DND-41 (cell line): ENCODE measurements at regions not wholly inside any gene's neighbourhood (a gene's known extent, or its start where the extent isn't known, plus 50 kb on each side); places are given as distances from the start of the nearest gene placed in this dataset.

Experiments
- ATAC-seq: fragments of 200-7000 bp; cut with Tn5 transposase; 3 replicates; pipeline ENCODE4 v1.9.1; 2021; ENCODE audit warnings: low read depth; ENCODE audit not compliant: insufficient read depth
- DNase-seq: peaks from one replicate; pipeline ENCODE4 v3.0.0-alpha.2; 2020
- H2AFZ ChIP-seq: 2 replicates; pipeline ENCODE4 v1.6.0; 2012; ENCODE audit warnings: low read depth, low read length
- H3K27ac ChIP-seq: 2 replicates; pipeline ENCODE4 v1.5.1; 2012; ENCODE audit warnings: low read length, inconsistent platforms
- H3K27me3 ChIP-seq: fragments of 200-600 bp; sonication (generic); 2 replicates; pipeline ENCODE4 v1.6.0; 2012; ENCODE audit warnings: low read length, mild to moderate bottlenecking, inconsistent platforms; ENCODE audit not compliant: insufficient read depth, poor library complexity
- H3K36me3 ChIP-seq: 2 replicates; pipeline ENCODE4 v1.5.1; 2012; ENCODE audit warnings: low read length, inconsistent platforms; ENCODE audit not compliant: insufficient read depth
- H3K4me1 ChIP-seq: 2 replicates; pipeline ENCODE4 v1.5.1; 2012; ENCODE audit warnings: mild to moderate bottlenecking, low read length; ENCODE audit not compliant: insufficient read depth
- H3K4me2 ChIP-seq: 2 replicates; pipeline ENCODE4 v1.6.0; 2012; ENCODE audit warnings: mild to moderate bottlenecking, moderate library complexity, low read length, inconsistent platforms; ENCODE audit not compliant: insufficient read depth
- H3K4me3 ChIP-seq, 2 experiments: fragments of 200-600 bp in 1 of 2; shearing (Covaris generic) in 1 of 2; 2 replicates each; pipeline ENCODE4 v1.5.1; 2012 to 2016; ENCODE audit warnings: inconsistent platforms in 2 of 2, low read length in 2 of 2, mild to moderate bottlenecking in 2 of 2, low read depth in 1 of 2, moderate library complexity in 1 of 2
- H3K79me2 ChIP-seq: 2 replicates; pipeline ENCODE4 v1.6.0; 2012; ENCODE audit warnings: low read length, inconsistent platforms; ENCODE audit not compliant: insufficient read depth
- H3K9ac ChIP-seq: 2 replicates; pipeline ENCODE4 v1.6.0; 2012; ENCODE audit warnings: low read depth, mild to moderate bottlenecking, inconsistent platforms, low read length, moderate library complexity
- H3K9me3 ChIP-seq: 2 replicates; pipeline ENCODE4 v1.5.1; 2012; ENCODE audit warnings: low read length, moderate library complexity, mild to moderate bottlenecking, inconsistent platforms; ENCODE audit not compliant: insufficient read depth, severe bottlenecking
- H4K20me1 ChIP-seq: 2 replicates; pipeline ENCODE4 v1.6.0; 2012; ENCODE audit warnings: low read length; ENCODE audit not compliant: insufficient read depth
- EZH2 ChIP-seq: IDR thresholded peaks from 3 replicates; pipeline ENCODE4 v1.6.1; 2012; ENCODE audit warnings: borderline replicate concordance, low read depth, mild to moderate bottlenecking, moderate library complexity, low read length, inconsistent platforms; ENCODE audit not compliant: severe bottlenecking
- TF ChIP-seq, protein P1 (sequence below): IDR thresholded peaks from 2 replicates; pipeline ENCODE4 v1.5.1; 2012; ENCODE audit warnings: borderline replicate concordance, low read length, moderate library complexity, mild to moderate bottlenecking; ENCODE audit not compliant: poor library complexity, severe bottlenecking; ENCODE audit errors: extremely low read depth

DNA sequence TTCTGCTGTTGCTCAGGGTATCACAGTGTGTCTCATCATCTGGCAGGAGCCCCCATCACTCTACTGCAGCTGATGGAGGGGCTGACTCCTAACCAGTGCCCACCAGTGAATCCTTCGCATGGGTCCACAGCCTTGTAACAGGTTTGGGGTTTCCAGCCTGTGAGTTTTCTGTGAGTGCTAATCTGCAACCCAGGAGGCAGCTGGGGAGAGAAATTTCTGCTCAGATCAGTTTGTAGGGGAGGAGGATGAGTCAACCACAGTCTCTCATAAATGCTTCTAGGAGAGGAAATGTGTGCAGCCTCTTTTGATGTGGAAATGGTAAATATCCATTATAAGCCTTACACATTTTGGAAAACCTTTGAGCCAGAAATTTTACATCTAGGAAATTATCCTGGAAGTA lies 871.3 kb downstream of the AACS start:
- Histone ChIP-seq H3K27me3 (no peaks in the 10 kb centered on the region), H3K36me3 (no peaks in the 10 kb centered on the region), H3K4me2 (no peak overlapping the region), H2AFZ (no peak overlapping the region), H3K79me2 (no peaks in the 10 kb centered on the region), H3K9me3 (no peaks in the 10 kb centered on the region), H3K4me1 (no peaks in the 10 kb centered on the region), H3K4me3 (no peak overlapping the region), H4K20me1 (no peaks in the 10 kb centered on the region), H3K27ac (no peak overlapping the region), H3K9ac (no peak overlapping the region)
- DNase-seq = no peak
- no peak for ATAC-seq
- no peak for TF ChIP-seq EZH2
- TF ChIP-seq, protein P1, sequence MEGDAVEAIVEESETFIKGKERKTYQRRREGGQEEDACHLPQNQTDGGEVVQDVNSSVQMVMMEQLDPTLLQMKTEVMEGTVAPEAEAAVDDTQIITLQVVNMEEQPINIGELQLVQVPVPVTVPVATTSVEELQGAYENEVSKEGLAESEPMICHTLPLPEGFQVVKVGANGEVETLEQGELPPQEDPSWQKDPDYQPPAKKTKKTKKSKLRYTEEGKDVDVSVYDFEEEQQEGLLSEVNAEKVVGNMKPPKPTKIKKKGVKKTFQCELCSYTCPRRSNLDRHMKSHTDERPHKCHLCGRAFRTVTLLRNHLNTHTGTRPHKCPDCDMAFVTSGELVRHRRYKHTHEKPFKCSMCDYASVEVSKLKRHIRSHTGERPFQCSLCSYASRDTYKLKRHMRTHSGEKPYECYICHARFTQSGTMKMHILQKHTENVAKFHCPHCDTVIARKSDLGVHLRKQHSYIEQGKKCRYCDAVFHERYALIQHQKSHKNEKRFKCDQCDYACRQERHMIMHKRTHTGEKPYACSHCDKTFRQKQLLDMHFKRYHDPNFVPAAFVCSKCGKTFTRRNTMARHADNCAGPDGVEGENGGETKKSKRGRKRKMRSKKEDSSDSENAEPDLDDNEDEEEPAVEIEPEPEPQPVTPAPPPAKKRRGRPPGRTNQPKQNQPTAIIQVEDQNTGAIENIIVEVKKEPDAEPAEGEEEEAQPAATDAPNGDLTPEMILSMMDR = no peak

- no peaks in the 10 kb centered on the region for H3K79me2 ChIP-seq
- no peak overlapping the region for H3K27ac ChIP-seq
- no peak overlapping the region for H3K4me2 ChIP-seq
- no peaks in the 10 kb centered on the region for H3K36me3 ChIP-seq
- H3K27me3 ChIP-seq = no peaks in the 10 kb centered on the region
- no peaks in the 10 kb centered on the region for H3K4me1 ChIP-seq
- no peak overlapping the region for H3K4me3 ChIP-seq
- no peak overlapping the region for H2AFZ ChIP-seq
- ATAC-seq (no peak), DNase-seq (no peak)
- no peaks in the 10 kb centered on the region for H3K9me3 ChIP-seq
- no peak for TF ChIP-seq EZH2
- TF ChIP-seq, protein P1 = no peak
- H4K20me1 ChIP-seq = no peaks in the 10 kb centered on the region
- no peak overlapping the region for H3K9ac ChIP-seq
These were observed 879.2 kb downstream of the AACS start for GRCh38 chr12:125944446-125944845.

DNA sequence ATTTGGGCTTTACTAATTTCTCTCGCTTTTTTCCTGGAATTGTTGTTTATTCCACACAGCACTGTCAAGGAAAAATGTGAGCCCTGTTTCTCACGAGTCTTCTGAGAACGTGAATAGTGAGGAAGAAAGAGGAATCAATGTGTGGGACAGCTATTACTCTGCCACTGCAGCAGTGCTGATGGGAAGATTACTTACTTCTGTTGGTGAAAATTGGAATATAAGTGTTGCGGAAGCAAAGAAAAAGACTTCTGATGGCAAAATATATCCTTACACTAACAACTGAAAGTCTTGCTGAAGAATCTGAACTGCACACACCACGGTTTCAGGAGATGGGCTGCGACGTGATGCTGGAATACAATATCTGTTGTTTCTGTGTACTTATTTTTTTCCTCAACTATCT lies 884.2 kb downstream of the AACS start:
- no peak overlapping the region for H3K4me3 ChIP-seq
- H3K4me2 ChIP-seq = no peak overlapping the region
- TF ChIP-seq, protein P1 = no peak
- no peak for TF ChIP-seq EZH2
- ATAC-seq (no peak), DNase-seq (no peak)
- H3K27me3 ChIP-seq = no peaks in the 10 kb centered on the region
- H2AFZ ChIP-seq = no peak overlapping the region
- H4K20me1 ChIP-seq = no peaks in the 10 kb centered on the region
- H3K36me3 ChIP-seq = no peaks in the 10 kb centered on the region
- no peaks in the 10 kb centered on the region for H3K9me3 ChIP-seq
- H3K4me1 ChIP-seq = no peaks in the 10 kb centered on the region
- no peak overlapping the region for H3K27ac ChIP-seq
- H3K9ac ChIP-seq = no peak overlapping the region
- no peaks in the 10 kb centered on the region for H3K79me2 ChIP-seq

DNA sequence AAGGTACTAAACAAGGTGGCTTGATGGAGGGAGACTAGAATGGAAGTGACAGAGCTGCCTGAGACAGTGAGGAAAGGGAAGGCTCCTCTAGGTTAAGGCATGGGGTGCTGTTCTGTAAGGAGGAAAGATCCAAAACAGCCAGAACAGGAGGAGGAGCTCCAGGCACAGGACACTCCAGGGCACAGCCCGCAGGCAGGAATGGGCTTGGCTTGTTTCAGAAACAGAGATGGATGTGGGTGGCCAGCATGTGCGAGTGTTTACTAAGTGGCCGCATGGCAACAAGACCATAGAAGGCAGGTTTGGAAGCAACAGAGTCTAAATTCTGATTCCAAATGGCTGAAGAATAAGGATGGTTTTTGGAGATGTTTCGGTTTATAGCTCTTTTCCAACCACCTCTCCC lies 889.1 kb downstream of the AACS start:
- H4K20me1 ChIP-seq = no peaks in the 10 kb centered on the region
- no peak for ATAC-seq

More for the DNA sequence above, 889.1 kb downstream of the AACS start:
- TF ChIP-seq EZH2 = no peak
- TF ChIP-seq, protein P1 = no peak
- DNase-seq = no peak
- Histone ChIP-seq H3K27me3 (no peaks in the 10 kb centered on the region), H3K4me1 (no peaks in the 10 kb centered on the region), H3K36me3 (no peaks in the 10 kb centered on the region), H3K9me3 (no peaks in the 10 kb centered on the region), H3K79me2 (no peaks in the 10 kb centered on the region), H2AFZ (no peak overlapping the region), H3K9ac (no peak overlapping the region), H3K27ac (no peak overlapping the region), H3K4me3 (no peak overlapping the region), H3K4me2 (no peak overlapping the region)
